22Rv1 (cell line): ENCODE measurements at regions not wholly inside any gene's neighbourhood (a gene's known extent, or its start where the extent isn't known, plus 50 kb on each side); places are given as distances from the start of the nearest gene placed in this dataset.

Experiments used
- H3K27ac ChIP-seq: fragments of 450-650 bp; 2 replicates; pipeline ENCODE4 v1.5.1; 2017
- ZFX ChIP-seq: fragments of 450-650 bp; IDR thresholded peaks from 2 replicates; pipeline ENCODE4 v1.6.1; 2017; ENCODE audit warnings: antibody characterized with exemption, borderline replicate concordance
- TF ChIP-seq, protein P1 (sequence below): fragments of 450-650 bp; IDR thresholded peaks from 2 replicates; pipeline ENCODE4 v1.5.1; 2017; ENCODE audit warnings: mild to moderate bottlenecking

DNA sequence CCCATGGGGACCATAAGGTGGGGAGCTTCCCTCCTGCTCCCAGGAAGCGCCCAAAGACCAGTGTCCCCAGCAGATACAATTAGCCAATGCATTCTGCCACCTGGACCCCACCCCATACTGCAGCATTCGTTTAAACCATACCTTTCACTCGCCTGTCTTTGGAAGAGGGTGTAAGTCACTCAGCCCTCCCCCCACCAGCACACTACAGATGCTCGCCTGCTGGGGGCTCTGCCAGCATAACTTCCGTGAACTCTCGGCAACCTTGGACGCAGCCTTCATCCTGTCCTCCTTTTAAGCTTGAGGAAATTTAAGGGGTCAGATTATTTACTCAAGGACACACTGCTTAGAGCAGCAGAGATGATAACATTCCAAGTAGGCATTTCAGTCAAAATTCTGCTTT lies 94.4 kb upstream of the NAA20 start:
- H3K27ac ChIP-seq, result no peak overlapping the region
- TF ChIP-seq ZFX, result no peak

DNA sequence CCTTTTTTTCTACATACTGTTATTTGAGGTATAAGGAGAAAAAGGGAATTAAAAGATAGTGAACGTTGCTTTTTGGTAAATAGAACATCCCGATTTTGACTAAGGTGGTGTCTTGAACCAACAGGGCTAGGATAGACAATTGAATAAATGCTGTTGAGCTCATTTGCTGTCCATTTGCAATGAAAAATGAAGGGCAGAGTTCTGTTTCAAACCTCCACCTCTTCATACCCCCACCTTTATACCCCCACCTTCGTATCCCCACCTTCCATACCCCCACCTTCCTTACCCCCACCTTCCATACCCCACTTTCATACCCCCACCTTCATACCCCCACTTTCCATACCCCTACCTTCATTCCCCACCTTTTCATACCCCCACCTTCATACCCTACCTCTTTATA lies 93.4 kb upstream of the NAA20 start:
- H3K27ac ChIP-seq, result no peak overlapping the region
- TF ChIP-seq, protein P1, sequence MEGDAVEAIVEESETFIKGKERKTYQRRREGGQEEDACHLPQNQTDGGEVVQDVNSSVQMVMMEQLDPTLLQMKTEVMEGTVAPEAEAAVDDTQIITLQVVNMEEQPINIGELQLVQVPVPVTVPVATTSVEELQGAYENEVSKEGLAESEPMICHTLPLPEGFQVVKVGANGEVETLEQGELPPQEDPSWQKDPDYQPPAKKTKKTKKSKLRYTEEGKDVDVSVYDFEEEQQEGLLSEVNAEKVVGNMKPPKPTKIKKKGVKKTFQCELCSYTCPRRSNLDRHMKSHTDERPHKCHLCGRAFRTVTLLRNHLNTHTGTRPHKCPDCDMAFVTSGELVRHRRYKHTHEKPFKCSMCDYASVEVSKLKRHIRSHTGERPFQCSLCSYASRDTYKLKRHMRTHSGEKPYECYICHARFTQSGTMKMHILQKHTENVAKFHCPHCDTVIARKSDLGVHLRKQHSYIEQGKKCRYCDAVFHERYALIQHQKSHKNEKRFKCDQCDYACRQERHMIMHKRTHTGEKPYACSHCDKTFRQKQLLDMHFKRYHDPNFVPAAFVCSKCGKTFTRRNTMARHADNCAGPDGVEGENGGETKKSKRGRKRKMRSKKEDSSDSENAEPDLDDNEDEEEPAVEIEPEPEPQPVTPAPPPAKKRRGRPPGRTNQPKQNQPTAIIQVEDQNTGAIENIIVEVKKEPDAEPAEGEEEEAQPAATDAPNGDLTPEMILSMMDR, result no peak
- TF ChIP-seq ZFX, result no peak

DNA sequence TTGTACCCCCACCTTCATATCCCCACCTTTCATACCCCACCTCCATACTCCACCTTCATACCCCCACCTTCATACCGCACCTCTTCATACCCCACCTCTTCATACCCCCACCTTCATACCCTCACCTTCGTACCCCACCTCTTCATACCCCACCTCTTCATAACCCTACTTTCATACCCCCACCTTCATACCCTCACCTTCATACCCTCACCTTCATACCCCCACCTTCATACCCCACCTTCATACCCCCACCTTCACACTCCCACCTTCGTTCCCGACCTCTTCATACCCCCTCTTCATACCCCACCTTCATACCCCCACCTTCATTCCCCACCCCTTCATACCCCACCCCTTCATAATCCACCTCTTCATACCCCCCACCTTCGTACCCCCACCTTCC lies 92.9 kb upstream of the NAA20 start:
- H3K27ac ChIP-seq, result no peak overlapping the region
- TF ChIP-seq, protein P1, result no peak
- no peak for TF ChIP-seq ZFX

DNA sequence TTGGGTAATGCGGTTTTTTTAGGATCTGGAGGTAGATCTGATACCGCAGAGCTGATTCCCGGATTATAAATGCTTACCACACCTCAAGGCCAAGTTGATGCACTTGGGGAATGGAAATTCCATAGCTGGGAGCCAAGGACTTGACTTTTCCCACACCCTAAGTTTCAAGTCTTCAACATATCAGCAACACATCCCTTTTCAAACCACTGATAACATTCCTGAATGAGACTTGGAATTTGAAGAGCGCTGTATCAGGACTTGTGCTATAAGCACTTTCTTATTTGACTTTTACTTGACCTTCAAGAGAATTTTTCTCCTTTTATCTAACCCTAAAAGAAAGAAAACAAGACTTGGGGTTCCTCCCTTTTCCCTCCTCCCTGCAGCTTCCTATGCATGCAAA lies 90.6 kb upstream of the NAA20 start:
- TF ChIP-seq ZFX, result no peak
- TF ChIP-seq, protein P1, result no peak
- no peak overlapping the region for H3K27ac ChIP-seq

DNA sequence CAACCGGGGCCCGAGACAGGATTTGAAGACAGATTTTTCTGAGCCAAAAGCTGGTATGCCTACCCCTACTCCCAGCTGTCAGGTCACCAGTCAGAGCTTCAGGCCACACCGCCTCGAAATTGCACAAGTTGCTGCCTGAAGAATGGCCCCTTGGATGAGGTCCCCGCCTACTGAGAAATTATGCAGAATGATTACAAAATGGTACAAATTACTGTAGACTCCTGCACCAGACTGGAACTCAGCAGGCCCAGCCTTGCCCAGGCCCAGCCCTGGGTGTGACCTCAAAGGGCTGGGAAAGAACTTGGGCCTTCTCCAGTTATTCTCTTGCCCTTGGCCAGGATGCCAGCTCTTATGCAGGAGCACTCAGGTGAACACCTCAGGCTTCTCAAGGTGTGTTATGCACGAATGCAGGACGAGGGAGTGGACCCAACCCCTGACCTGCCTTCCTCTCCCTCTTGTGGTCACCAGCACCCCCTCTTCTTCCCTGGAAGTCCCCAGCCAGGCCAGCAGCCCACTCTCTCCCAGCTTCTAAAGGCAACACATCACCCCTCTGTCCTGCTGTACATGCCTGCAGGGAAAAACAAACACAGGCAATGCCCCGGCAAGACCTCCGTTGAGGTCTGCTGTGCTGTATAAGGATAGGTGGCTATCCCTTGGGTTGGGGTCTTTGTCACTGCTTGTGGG lies 88.7 kb upstream of the NAA20 start:
- H3K27ac ChIP-seq, result no peak overlapping the region

DNA sequence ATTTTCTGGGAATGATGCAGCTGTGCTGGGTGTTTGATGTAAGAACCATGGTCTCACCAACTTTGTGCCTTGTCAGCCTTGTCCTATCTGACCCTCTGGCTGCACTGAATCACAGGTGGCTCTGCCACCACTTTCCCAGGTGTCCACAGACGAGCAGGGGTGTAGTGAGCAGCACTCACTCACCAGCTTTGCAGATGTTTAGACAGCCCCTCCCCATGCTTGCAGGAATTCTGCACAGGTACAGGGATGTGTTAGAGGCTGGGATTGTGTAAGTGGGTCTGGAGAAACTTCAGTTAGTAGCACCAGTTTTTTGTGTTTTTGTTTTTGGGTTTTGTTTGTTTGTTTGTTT lies 88.2 kb upstream of the NAA20 start:
- TF ChIP-seq, protein P1, result no peak
- no peak for TF ChIP-seq ZFX
- H3K27ac ChIP-seq, result no peak overlapping the region

More for the DNA sequence above, 88.7 kb upstream of the NAA20 start:
- TF ChIP-seq ZFX, result no peak

DNA sequence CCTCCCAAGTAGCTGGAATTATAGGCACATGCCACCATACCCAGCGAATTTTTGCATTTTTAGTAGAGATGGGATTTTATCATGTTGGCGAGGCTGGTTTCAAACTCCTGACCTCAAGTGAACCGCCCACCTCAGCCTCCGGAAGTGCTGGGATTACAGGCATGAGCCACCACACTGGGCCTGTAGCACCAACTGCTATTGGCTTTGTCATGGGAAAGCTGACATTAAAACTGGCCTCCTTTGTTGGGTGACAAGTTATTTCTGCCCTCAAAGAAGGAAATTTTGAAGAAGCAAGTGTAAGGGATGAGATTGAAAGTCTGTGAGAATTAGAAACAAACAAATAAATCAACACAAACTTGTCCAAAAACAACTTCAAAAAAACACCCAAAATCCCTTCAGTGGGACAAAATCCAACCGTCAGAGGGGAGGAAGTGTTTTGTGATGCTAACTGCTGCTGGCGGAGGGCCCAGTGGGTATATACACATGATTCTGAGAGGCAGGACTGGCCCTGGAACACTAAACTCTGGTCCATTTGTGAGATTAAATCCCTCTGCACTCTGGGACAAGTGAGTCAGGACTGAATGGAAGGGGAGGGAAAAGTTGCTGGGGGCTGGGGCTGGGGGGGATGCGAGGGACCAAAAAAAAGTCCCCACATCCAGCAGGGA lies 87.5 kb upstream of the NAA20 start:
- no peak for TF ChIP-seq ZFX
- TF ChIP-seq, protein P1, result no peak

DNA sequence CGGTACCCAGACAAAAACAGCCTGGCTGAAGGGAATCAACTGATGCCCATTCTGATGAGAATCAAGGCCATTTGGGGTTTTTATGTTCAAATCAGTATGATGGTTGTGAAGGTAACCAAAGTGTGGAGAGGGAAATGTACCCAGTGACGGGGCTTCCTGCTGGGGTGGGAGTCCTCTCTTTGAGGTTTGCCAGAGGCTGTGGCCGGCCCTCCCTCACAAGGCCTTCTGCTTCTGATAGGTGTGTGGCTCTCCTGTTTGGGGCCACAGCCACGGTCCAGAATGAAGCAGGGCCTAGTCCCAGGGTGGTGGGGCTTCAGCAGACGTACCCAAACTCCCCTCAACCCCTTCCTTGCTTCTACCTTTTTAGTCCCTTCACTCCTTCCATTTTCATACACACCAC lies 86.7 kb upstream of the NAA20 start:
- no peak overlapping the region for H3K27ac ChIP-seq
- no peak for TF ChIP-seq ZFX
- TF ChIP-seq, protein P1, result no peak

More for the DNA sequence above, 87.5 kb upstream of the NAA20 start:
- H3K27ac ChIP-seq, result no peak overlapping the region
